NCI-H69 (cell line): ENCODE measurements at regions not wholly inside any gene's neighbourhood (a gene's known extent, or its start where the extent isn't known, plus 50 kb on each side); places are given as distances from the start of the nearest gene placed in this dataset.
A peak's percentile ranks its signal among the peaks of the same experiment; 100 is the strongest.

Source experiments
- DNase-seq: peaks from one replicate; lab custom pipeline; 2025; lab: John Stamatoyannopoulos, UW

DNA sequence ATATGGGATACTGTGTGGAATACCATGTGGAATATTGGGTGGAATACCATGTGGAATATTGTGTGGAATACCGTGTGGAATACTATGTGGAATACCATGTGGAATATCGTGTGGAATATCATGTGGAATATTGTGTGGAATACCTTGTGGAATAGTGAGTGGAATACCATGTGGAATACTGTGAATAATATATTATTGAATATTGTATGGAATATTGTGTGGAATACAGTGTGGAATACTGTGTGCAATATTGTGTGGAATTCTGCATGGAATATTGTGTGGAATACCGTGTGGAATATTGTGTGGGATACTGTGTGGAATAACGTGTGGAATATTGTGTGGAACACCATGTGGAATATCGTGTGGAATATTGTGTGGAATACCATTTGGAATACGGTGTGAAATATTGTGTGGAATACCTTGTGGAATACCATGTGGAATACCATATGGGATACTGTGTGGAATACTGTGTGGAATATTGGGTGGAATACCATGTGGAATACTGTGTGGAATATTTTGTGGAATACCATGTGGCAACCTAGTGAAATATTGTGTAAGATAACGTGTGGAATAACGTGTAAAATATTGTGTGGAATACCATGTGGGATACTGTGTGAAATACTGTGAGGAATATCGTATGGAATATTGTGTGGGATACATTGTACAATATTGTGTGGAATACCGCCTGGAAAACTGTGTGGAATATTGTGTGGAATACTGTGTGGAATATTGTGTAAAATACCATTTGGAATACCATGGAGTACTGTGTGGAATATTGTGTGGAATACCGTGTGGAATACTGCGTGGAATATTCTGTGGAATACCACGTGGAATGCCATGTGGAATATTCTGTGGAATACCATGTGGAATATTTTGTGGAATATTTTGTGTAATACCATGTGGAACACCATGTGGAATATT lies 133.9 kb upstream of the CHST15 start:
- no peak for DNase-seq

GRCh38 chr10:124226271-124227054 lies 133.1 kb upstream of the CHST15 start:
- no peak for DNase-seq

GRCh38 chr10:124225467-124226270 lies 132.3 kb upstream of the CHST15 start:
- DNase-seq, result no peak

DNA sequence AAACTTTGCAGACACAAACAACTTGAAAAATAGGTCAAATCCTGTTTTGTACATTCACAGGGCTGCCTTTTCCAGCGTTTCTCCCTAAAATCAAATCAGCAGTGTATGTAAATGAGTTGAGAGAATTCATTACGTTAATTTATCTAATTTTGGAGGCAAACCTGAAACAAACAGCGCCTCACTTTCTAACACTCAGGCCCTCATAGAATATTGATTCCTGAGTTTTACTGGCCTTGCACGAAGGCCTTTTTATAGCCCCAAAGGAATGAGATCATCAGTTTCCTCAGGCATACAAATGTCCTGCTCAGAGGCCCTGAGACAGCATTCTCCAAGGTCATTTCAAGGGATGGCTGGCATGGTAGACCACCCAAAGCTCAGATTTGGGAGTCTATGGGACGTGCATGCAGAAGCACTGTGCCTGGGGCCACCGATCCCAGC lies 131.7 kb upstream of the CHST15 start:
- no peak for DNase-seq

- no peak for DNase-seq
Measured at GRCh38 chr10:124224331-124225028, 131.1 kb upstream of the CHST15 start.

DNA sequence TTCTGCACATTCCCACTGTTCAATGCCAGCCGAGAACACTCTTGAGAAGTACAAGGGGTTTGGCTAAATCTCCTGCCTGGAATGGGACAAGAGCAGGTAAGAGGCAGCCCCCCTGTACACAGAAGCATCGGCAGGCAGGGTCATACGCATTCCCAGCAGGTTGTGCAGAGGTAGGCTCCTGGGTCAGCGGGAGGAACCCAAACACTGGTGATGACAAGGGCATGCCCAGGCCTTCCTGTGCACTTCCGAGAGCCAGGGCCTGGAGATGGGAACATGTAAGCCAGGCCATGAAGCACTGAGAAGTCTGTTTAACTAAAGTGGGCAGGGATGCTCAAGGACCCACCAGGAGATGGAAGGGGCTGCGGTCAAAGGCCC lies 130.3 kb upstream of the CHST15 start:
- no peak for DNase-seq

DNA sequence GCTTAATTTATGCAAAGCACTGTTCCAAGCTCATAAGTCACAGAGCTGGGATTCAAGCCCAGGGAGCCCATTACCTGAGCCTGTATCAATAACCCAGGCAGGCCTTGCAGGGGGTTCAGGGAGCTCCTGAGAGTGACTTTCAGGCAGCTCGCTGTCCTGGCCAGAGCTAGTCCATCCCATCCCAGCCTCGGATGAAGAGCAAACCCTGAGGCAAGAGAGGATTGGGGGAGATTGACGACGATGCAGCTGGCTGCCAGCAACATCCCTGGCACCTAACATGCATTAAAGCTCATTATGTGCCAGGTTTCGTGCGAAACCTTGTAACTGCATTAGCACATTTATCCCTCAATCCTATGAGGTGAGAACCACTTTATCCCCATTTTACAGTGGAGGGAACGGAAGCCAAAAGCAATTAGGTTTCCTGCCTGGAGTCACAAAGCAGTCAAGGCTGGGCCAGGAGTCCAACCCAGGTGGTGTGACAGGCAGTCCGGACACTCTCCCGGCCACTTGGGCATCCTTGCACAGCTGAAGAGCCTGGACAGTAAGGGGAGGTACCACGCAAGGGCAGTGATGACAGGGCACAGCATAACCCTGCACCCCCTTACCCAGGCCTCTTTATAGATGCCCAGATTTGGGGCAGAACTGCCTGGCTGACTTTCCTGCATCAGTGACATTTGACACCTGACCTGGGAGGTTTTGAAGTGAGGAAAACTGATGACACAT lies 129.8 kb upstream of the CHST15 start:
- DNase-seq, result no peak

DNA sequence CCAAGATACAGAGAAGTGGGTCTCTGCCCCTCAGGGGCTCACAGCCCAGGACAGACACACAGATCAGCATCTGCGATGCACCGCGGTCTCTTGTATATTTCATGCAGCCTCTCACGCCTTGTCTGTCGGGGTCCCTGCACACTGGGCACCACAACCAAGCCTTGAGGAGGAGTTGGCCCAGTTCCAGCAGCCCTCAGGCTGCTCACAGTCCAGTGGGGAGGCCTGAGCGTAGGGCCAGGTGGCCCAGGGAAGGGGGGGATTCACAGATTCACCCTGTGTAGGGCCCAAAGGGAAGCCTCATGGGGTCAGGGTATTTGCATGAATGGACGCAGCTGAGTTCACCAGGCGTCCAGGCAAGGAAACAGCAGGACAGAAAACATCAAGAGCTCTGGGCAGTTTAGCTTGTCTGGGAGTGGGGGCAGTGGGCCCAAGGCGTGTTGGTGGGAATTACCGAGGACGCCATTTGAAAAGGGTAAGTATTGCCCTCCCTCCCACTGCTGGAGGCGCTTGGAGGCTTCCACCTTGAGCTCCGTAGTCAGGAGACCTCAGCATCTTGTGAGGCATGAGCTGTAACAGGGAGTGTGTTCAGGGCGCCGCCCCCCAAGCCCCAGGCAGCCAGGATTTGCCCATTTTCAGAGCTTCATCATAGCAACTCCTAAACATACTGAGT lies 129.1 kb upstream of the CHST15 start:
- peak; percentile 32 for DNase-seq

GRCh38 chr10:124221356-124222317 lies 128.2 kb upstream of the CHST15 start:
- no peak for DNase-seq

DNA sequence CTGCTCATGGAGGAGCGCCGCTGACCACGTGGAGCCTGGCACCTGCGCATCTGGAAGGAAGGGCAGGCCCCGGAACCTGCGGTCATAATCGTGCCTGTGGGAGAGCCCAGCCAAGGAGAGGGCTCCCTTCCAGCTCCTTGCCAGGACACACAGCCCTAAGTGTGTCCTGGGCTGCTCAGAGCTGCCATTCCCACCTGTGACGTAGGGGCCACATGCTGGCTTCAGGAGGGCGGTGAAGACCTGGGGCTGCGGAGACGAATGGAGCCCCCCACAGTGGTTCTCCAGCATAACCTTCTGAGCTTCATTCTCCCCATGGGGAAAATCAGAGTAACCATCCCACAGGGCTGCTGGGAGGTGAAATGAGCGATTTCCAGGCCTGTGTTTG lies 127.6 kb upstream of the CHST15 start:
- no peak for DNase-seq

DNA sequence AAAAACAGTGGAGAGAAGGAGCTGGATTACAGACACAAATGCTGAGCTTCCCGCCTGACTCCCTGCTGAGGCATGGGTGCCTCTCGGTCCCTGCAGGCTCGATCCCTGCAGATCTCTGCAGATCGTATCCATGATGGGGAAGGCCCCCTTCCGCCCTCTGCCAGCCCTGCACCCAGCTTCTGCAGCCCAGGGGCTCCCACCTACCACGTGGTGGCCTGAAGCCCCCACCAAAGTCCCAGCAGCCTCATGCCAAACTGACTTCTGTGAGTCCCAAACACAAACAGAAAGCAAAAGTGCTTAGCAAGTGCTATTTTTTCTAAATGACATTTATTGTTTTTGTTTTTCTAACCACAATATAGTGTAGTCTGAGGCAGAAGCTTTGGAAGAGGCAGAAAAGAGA lies 127.1 kb upstream of the CHST15 start:
- DNase-seq, result no peak

GRCh38 chr10:124219655-124220054 lies 126.3 kb upstream of the CHST15 start:
- no peak for DNase-seq

- no peak for DNase-seq
Measured at GRCh38 chr10:124219062-124219461, 125.7 kb upstream of the CHST15 start.

DNA sequence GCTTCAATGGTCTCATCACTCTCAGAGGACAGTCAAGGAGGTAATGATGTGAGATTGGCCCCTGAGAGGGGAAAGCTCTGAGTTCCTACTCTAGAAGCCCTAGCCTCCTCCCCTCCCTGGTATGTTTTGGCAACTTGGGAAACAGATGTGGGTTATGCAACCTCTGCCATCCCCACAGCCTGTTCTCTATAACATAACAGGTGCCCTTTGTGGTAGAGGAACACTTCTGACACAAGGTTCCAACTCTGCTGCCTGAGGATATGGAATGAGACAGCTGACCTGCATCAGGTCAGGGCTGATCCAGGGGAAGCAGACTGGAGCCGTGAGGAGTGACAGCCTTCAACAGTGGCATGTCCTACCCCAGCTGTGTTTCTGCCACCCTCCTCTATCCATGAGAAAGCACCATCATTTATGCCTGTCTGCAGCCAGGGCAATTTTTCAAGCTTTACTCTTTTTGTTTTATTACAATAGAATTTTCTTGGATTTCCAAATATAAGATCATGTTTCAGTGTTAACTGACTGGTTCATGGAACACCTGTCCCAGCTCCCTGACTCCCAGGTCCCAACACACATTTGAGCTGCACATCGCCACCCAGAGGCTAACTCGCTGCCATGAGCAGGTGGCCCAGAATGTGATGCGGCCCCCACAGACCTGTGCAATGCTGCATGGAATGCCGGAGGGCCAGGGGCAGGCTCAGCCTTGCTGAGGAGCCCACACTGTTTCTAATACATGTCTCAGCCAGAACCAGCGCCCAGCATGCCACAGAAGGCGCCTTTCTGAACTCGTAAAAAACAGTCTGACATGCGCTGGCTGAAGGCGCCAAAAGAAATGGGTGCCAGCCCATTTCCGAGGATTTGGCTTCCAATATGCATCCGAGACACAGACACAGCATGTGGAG lies 124.8 kb upstream of the CHST15 start:
- DNase-seq, result peak; percentile 44

DNA sequence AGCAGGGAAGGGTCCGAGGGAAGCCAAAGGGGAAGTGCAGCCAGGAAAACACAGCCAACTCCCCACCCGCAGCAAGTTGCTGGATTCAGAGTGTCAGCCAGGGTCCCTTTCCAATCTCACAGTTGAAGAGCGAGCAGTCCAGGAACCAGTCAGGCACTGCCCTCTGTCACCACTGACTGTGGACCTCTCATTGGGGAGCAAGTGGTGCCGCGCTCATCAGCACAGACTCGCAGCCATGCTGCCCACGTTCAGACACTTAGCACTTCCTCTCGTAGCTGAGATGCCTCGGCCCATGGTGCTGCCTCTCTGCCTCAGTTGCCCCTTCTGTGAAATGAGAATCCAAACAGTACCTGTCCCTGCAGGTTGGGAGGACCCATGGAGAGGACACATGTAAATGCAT lies 123.6 kb upstream of the CHST15 start:
- DNase-seq, result no peak

DNA sequence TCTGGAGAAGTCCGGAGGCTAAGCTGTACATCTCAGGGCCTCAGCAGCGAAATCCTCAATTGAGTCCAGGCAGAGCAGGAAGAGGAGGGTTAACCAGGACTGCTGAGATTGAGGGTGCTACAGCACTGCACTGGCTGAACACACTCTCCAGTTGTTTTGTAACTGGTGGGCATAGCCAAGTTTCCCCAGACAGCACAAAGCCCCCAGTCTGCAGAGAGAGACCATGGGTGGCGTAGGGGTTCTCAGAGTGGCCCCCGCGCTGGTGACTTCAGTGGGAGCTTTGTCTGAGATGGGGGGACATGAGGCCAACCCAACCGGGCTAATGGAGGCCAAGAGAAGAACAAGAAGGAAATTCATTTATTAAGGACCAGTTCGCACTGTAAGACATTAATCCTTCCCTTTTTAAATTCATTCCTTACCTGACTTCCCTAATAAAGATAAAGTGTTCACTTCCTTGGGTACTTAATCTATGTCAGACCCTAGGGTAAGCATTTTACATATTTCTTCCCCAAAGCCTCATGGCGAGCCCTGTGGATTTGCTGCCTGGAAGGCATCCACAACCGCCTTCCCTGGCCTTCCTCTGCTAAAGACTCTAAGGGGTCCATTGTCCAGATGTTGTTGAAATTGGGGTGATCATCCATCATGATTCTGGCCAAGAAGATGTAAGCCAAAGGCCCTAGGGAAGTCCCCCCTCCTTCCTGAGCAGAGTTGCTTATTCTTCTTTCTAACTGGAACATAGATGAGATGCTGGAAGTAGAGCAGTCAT lies 121.4 kb upstream of the CHST15 start:
- no peak for DNase-seq

DNA sequence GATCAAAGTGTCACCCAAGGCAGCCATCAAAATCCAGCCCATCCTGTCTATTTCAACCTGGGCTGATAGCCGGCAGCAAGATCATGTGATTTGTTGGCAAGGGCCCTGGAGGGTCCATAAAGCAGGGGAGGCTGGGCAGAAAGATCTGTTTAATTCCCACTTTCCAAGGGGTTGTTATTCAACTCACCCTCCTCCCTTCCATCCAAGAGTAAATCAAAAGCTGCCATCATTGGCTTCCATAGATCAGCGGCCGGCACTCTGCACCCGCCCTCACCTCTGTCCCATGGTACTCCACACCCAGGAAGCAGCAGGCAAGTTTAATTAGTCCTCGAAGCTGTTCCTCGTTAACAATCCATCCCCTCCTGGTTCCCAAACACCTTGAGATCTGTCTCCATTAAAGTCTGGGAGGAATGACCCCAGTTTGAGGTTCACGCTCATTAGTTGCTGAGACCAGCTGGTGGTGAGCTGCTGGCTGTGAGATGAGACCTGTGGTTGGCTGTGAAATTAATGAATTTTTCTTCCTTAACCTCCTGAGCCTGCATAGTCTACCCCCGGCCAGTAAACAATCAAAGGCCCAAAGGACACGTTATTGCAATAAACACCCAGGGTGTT lies 120.6 kb upstream of the CHST15 start:
- peak; percentile 22 for DNase-seq
